Nephron progenitor cell (in vitro differentiated cells): ENCODE measurements at regions not wholly inside any gene's neighbourhood (a gene's known extent, or its start where the extent isn't known, plus 50 kb on each side); places are given as distances from the start of the nearest gene placed in this dataset.

ENCODE experiments used
- DNase-seq: peaks from one replicate; pipeline ENCODE4 v3.0.0; 2021
- H3K27ac Mint-ChIP-seq: 2 replicates; pipeline ENCODE4 v1.8.0; 2021; ENCODE audit warnings: mild to moderate bottlenecking, moderate library complexity, mixed read lengths
- H3K27me3 Mint-ChIP-seq: 2 replicates; pipeline ENCODE4 v1.8.0; 2021; ENCODE audit warnings: mild to moderate bottlenecking, low read depth, mixed read lengths; ENCODE audit not compliant: poor library complexity
- H3K36me3 Mint-ChIP-seq: 2 replicates; pipeline ENCODE4 v1.8.0; 2021; ENCODE audit warnings: low read depth, mixed read lengths
- H3K4me1 Mint-ChIP-seq: 2 replicates; pipeline ENCODE4 v1.8.0; 2021; ENCODE audit warnings: mixed read lengths
- H3K4me3 Mint-ChIP-seq: 2 replicates; pipeline ENCODE4 v1.8.0; 2021; ENCODE audit warnings: mild to moderate bottlenecking, moderate library complexity, mixed read lengths
- H3K9me3 Mint-ChIP-seq: 2 replicates; pipeline ENCODE4 v1.8.0; 2021; ENCODE audit warnings: mild to moderate bottlenecking, moderate library complexity, mixed read lengths
- TF ChIP-seq, protein P1 (sequence below): fragments of 200-600 bp; sonication (generic); IDR thresholded peaks from 2 replicates; pipeline ENCODE4 v1.5.0; 2021; ENCODE audit warnings: antibody characterized with exemption

DNA sequence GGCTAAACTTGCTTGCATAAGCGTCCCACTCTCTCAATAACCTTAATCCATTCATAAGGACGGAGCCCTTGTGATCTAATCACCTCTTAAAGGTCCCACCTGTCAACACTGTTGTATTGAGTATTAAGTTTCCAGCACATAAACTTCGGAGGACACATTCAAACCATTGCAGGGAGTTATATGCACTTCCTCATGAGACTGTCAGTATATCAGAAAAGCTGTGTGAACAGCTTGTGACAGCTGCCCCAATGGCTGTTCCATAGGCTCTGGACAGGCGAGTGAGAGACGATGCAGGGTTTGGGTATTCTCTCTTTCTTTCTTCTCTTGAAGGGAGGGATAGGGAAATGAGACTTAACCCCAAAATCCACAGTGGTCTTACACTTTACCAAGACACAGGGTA, 64.2 kb upstream of the RPL34 start:
- H3K9me3 Mint-ChIP-seq: peaks cover 12% of the 10 kb centered on the region
- peaks cover under 1% of the 10 kb centered on the region for H3K36me3 Mint-ChIP-seq
- DNase-seq: no peak
- no peak overlapping the region for H3K4me3 Mint-ChIP-seq
- H3K27me3 Mint-ChIP-seq: peaks cover 4% of the 10 kb centered on the region
- no peak overlapping the region for H3K27ac Mint-ChIP-seq
- TF ChIP-seq, protein P1, sequence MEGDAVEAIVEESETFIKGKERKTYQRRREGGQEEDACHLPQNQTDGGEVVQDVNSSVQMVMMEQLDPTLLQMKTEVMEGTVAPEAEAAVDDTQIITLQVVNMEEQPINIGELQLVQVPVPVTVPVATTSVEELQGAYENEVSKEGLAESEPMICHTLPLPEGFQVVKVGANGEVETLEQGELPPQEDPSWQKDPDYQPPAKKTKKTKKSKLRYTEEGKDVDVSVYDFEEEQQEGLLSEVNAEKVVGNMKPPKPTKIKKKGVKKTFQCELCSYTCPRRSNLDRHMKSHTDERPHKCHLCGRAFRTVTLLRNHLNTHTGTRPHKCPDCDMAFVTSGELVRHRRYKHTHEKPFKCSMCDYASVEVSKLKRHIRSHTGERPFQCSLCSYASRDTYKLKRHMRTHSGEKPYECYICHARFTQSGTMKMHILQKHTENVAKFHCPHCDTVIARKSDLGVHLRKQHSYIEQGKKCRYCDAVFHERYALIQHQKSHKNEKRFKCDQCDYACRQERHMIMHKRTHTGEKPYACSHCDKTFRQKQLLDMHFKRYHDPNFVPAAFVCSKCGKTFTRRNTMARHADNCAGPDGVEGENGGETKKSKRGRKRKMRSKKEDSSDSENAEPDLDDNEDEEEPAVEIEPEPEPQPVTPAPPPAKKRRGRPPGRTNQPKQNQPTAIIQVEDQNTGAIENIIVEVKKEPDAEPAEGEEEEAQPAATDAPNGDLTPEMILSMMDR: no peak
- H3K4me1 Mint-ChIP-seq: peaks cover 17% of the 10 kb centered on the region

DNA sequence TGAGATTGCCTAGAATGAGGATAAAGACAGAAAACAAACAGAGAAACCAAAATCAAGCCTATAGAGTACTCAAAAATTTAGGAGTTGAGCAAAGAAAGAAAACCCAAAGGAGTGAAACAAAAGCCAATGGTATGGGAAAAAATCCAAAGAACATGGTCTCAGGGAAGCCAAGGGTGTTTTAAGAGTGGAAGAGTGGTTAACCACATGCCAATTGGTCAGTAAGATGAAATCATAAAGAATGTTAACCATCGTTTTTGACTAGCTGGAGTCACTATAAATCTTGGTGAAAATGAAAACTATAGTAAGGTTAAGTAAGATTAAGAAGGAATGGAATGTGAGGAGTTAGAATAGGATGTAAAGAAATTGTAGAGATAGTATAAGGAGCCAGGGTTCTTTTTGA, 64.7 kb upstream of the RPL34 start:
- peaks cover 15% of the 10 kb centered on the region for H3K9me3 Mint-ChIP-seq
- peaks cover 13% of the 10 kb centered on the region for H3K4me1 Mint-ChIP-seq
- H3K4me3 Mint-ChIP-seq: no peak overlapping the region
- H3K36me3 Mint-ChIP-seq: peaks cover 1% of the 10 kb centered on the region
- no peak for DNase-seq
- H3K27me3 Mint-ChIP-seq: peaks cover 4% of the 10 kb centered on the region
- H3K27ac Mint-ChIP-seq: no peak overlapping the region
- TF ChIP-seq, protein P1: no peak

DNA sequence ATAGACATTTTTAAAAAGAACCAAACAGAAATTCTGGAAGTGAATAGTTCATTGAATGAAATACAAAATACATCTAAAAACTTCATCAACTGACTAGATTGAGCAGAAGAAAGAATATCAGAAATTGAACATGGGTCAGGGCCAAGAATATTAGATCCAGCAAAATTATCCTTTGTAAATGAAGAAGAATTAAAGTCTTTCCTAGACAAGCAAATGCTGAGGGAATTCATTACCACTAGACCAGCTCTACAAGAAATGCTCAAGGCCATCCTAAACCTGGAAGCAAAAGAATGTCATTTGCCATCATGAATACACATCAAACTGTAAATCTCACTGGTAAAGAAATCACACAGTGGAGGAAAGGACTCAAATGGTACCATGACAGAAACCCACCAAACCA, 72.7 kb upstream of the RPL34 start:
- no peak overlapping the region for H3K27ac Mint-ChIP-seq
- H3K9me3 Mint-ChIP-seq: peaks cover 64% of the 10 kb centered on the region
- no peak overlapping the region for H3K4me3 Mint-ChIP-seq

DNA sequence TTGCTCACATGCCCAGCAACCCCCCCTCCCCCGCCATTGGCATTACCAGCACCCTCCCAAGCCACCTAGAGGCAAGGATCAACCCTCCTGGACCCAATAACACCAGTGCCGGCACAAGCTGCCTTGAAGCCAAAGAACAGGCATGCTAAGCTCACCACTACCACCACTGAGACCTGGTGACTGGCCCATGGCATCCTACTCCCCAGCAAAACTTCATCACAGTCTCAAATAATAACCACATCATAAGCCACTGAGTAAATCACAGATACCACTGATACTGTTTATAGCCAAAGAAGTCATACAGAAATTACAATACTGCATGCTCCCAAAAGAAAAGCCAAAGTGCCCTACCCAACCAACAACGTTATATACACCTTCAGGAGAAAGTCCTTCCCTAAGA, 73.6 kb upstream of the RPL34 start:
- peaks cover 20% of the 10 kb centered on the region for H3K36me3 Mint-ChIP-seq
- H3K4me1 Mint-ChIP-seq: no peaks in the 10 kb centered on the region
- no peak for DNase-seq
- no peak overlapping the region for H3K27ac Mint-ChIP-seq
- TF ChIP-seq, protein P1: no peak
- H3K27me3 Mint-ChIP-seq: peaks cover 4% of the 10 kb centered on the region
- H3K9me3 Mint-ChIP-seq: peaks cover 57% of the 10 kb centered on the region
- H3K4me3 Mint-ChIP-seq: no peak overlapping the region

More for the DNA sequence above, 72.7 kb upstream of the RPL34 start:
- TF ChIP-seq, protein P1: no peak
- Mint-ChIP-seq H3K36me3 (peaks cover 20% of the 10 kb centered on the region), H3K27me3 (peaks cover 4% of the 10 kb centered on the region), H3K4me1 (no peaks in the 10 kb centered on the region)
- no peak for DNase-seq

GRCh38 chr4:108544481-108544880, 75.9 kb upstream of the RPL34 start:
- Mint-ChIP-seq H3K4me1 (peaks cover 9% of the 10 kb centered on the region), H3K27ac (no peak overlapping the region), H3K36me3 (peaks cover 13% of the 10 kb centered on the region), H3K4me3 (no peak overlapping the region), H3K27me3 (peaks cover 4% of the 10 kb centered on the region), H3K9me3 (peaks cover 37% of the 10 kb centered on the region)
- TF ChIP-seq, protein P1: no peak
- DNase-seq: no peak

- peaks cover 13% of the 10 kb centered on the region for H3K36me3 Mint-ChIP-seq
- H3K9me3 Mint-ChIP-seq: peaks cover 27% of the 10 kb centered on the region
- H3K27ac Mint-ChIP-seq: no peak overlapping the region
- no peak for DNase-seq
- TF ChIP-seq, protein P1: no peak
- H3K27me3 Mint-ChIP-seq: peaks cover 4% of the 10 kb centered on the region
- H3K4me3 Mint-ChIP-seq: no peak overlapping the region
- peaks cover 9% of the 10 kb centered on the region for H3K4me1 Mint-ChIP-seq
Measured at GRCh38 chr4:108543359-108543968, 76.9 kb upstream of the RPL34 start.
